B cell (primary cell): ENCODE measurements at regions not wholly inside any gene's neighbourhood (a gene's known extent, or its start where the extent isn't known, plus 50 kb on each side); places are given as distances from the start of the nearest gene placed in this dataset.

ENCODE experiments used
- ATAC-seq: fragments of 200-7000 bp; cut with Tn5 transposase; one replicate; pipeline ENCODE4 v1.10.0; 2021; ENCODE audit warnings: low read depth, mild to moderate bottlenecking, moderate number of reproducible peaks, moderate library complexity
- CTCF ChIA-PET: fragments of 350-600 bp; sonication (Branson Sonifier 250); formaldehyde crosslinking; loops from one replicate; lab custom pipeline; 2021; ENCODE audit warnings: antibody characterized with exemption, inconsistent platforms; lab: Charles Lee
- POLR2A ChIA-PET: fragments of 350-600 bp; sonication (Branson Sonifier 250); formaldehyde crosslinking; loops from one replicate; lab custom pipeline; 2021; ENCODE audit warnings: antibody characterized with exemption; lab: Charles Lee
- DNase-seq: peaks from one replicate; pipeline ENCODE4 v3.0.0; 2013
- H2AFZ ChIP-seq: 2 replicates; pipeline ENCODE4 v1.6.1; 2012; ENCODE audit warnings: mild to moderate bottlenecking, low read depth, low read length; ENCODE audit not compliant: insufficient read depth, poor library complexity, severe bottlenecking
- H3K27ac ChIP-seq, 2 donors: 1 replicate in 1 of 2; 2 replicates in 1 of 2; pipeline ENCODE4 v1.5.1; 2012 to 2013; ENCODE audit warnings: low read length in 2 of 2, mild to moderate bottlenecking in 2 of 2, moderate library complexity in 1 of 2
- H3K27me3 ChIP-seq, 4 experiments: fragments of 200-600 bp in 1 of 4; sonication (generic) in 1 of 4; replicated peaks in 1 of 4; 1 replicate in 2 of 4; 2 replicates in 2 of 4; pipeline versions ENCODE4 v1.6.1 to v1.7.0; 2013 to 2016; ENCODE audit warnings: low read length in 3 of 4, mild to moderate bottlenecking in 2 of 4, mixed read lengths in 1 of 4, moderate library complexity in 1 of 4; ENCODE audit not compliant: insufficient read depth in 4 of 4, control insufficient read depth in 3 of 4; ENCODE audit errors: control extremely low read depth in 1 of 4
- H3K36me3 ChIP-seq, 2 experiments: replicated peaks in 1 of 2; 1 replicate in 1 of 2; 2 replicates in 1 of 2; pipeline versions ENCODE4 v1.6.1 to v1.7.1; 2013; ENCODE audit warnings: low read length in 1 of 2; ENCODE audit not compliant: insufficient read depth in 2 of 2, control insufficient read depth in 1 of 2; ENCODE audit errors: control extremely low read depth in 1 of 2, extremely low read depth in 1 of 2
- H3K4me1 ChIP-seq, 2 donors: fragments of 200-600 bp in 1 of 2; sonication (generic) in 1 of 2; 1 replicate in 1 of 2; 2 replicates in 1 of 2; pipeline versions ENCODE4 v1.5.1 to v1.6.1; 2013 to 2017; ENCODE audit warnings: low read length in 2 of 2; ENCODE audit not compliant: control insufficient read depth in 2 of 2, insufficient read depth in 2 of 2
- H3K4me2 ChIP-seq: replicated peaks from 2 replicates; pipeline ENCODE3; 2012; ENCODE audit warnings: mild to moderate bottlenecking, low read depth, low read length; ENCODE audit not compliant: poor library complexity, severe bottlenecking
- H3K4me3 ChIP-seq, 5 experiments: fragments of 200-600 bp in 1 of 5; sonication (generic) in 1 of 5; 1 replicate in 3 of 5; 2 replicates in 2 of 5; pipeline versions ENCODE4 v1.5.1 to v1.7.0; 2011 to 2016; ENCODE audit warnings: low read length in 4 of 5, mild to moderate bottlenecking in 4 of 5, low read depth in 2 of 5, control low read depth in 1 of 5, moderate library complexity in 1 of 5; ENCODE audit not compliant: insufficient read depth in 1 of 5; ENCODE audit errors: control extremely low read depth in 1 of 5, extremely low read depth in 1 of 5
- H3K79me2 ChIP-seq: fragments of 200-600 bp; sonication (generic); one replicate; pipeline ENCODE4 v1.6.0; 2016; ENCODE audit warnings: low read length; ENCODE audit not compliant: control insufficient read depth, insufficient read depth
- H3K9ac ChIP-seq: fragments of 200-600 bp; sonication (generic); 2 replicates; pipeline ENCODE4 v1.6.1; 2017; ENCODE audit warnings: mild to moderate bottlenecking, low read length, moderate library complexity
- H3K9me3 ChIP-seq, 3 donors: one replicate each; pipeline versions ENCODE4 v1.6.1 to v1.7.1; 2013; ENCODE audit warnings: low read length in 2 of 3; ENCODE audit not compliant: control insufficient read depth in 2 of 3, insufficient read depth in 1 of 3; ENCODE audit errors: control extremely low read depth in 1 of 3
- H4K20me1 ChIP-seq: 2 replicates; pipeline ENCODE4 v1.6.0; 2012; ENCODE audit warnings: mild to moderate bottlenecking, low read length; ENCODE audit not compliant: insufficient read depth, control insufficient read depth, poor library complexity, severe bottlenecking
- H3K27ac Mint-ChIP-seq: one replicate; pipeline ENCODE4 v1.8.0; 2021; ENCODE audit warnings: mixed read lengths
- H3K27me3 Mint-ChIP-seq: one replicate; pipeline ENCODE4 v1.8.0; 2021; ENCODE audit warnings: mixed read lengths
- H3K4me1 Mint-ChIP-seq: one replicate; pipeline ENCODE4 v1.8.0; 2021; ENCODE audit warnings: mixed read lengths
- H3K4me3 Mint-ChIP-seq: one replicate; pipeline ENCODE4 v1.8.0; 2021; ENCODE audit warnings: mixed read lengths
- H3K9me3 Mint-ChIP-seq: one replicate; pipeline ENCODE4 v1.8.0; 2022; ENCODE audit warnings: mixed read lengths; ENCODE audit not compliant: insufficient read depth
- EZH2 ChIP-seq: IDR thresholded peaks from 2 replicates; pipeline ENCODE4 v1.6.1; 2012; ENCODE audit warnings: borderline replicate concordance, low read depth, mild to moderate bottlenecking, moderate library complexity, low read length; ENCODE audit not compliant: insufficient read depth, poor library complexity, severe bottlenecking
- WGBS: methylation state at CpG from one replicate; pipeline ENCODE4 v1.1.5; 2013; ENCODE audit warnings: missing lambda C conversion rate; ENCODE audit not compliant: insufficient coverage; 5-methylcytosine and 5-hydroxymethylcytosine counted together
- intact Hi-C: fragments of 100-400 bp; cut with micrococcal nuclease; formaldehyde crosslinking; loops from one replicate; pipeline ENCODE4 v1.10.0; 2022
- TF ChIP-seq, protein P1 (sequence below): fragments of 200-600 bp; IDR thresholded peaks from one replicate; pipeline ENCODE4 v1.8.0; 2022; ENCODE audit warnings: antibody characterized with exemption, mild to moderate bottlenecking

DNA sequence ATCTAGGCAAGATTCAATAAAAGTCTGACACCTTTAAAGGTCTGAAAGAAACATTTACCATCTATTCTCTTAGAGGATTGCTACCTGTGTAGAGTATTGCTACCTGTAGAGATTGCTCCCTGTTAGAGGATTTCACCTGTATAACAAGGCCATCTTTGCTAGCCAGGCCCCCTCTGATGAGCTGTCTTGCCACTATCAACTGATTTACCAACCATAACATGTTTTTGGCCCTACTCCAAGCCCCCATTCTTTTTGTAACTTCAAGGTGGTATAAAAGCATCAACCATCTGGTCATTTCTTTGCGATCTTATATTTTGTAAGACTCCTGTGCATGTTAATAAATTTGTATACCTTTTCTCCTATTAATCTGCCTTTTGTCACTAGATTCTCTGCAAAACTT, 424.7 kb upstream of the CAMK1G start:
- no peaks in the 10 kb centered on the region for H3K4me1 ChIP-seq
- H3K9me3 ChIP-seq: no peaks in the 10 kb centered on the region
- Mint-ChIP-seq H3K9me3 (no peaks in the 10 kb centered on the region), H3K4me3 (no peak overlapping the region), H3K4me1 (no peaks in the 10 kb centered on the region), H3K27me3 (no peaks in the 10 kb centered on the region), H3K27ac (no peak overlapping the region)
- H3K79me2 ChIP-seq: no peaks in the 10 kb centered on the region
- no peak overlapping the region for H2AFZ ChIP-seq
- TF ChIP-seq, protein P1, sequence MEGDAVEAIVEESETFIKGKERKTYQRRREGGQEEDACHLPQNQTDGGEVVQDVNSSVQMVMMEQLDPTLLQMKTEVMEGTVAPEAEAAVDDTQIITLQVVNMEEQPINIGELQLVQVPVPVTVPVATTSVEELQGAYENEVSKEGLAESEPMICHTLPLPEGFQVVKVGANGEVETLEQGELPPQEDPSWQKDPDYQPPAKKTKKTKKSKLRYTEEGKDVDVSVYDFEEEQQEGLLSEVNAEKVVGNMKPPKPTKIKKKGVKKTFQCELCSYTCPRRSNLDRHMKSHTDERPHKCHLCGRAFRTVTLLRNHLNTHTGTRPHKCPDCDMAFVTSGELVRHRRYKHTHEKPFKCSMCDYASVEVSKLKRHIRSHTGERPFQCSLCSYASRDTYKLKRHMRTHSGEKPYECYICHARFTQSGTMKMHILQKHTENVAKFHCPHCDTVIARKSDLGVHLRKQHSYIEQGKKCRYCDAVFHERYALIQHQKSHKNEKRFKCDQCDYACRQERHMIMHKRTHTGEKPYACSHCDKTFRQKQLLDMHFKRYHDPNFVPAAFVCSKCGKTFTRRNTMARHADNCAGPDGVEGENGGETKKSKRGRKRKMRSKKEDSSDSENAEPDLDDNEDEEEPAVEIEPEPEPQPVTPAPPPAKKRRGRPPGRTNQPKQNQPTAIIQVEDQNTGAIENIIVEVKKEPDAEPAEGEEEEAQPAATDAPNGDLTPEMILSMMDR: no peak
- TF ChIP-seq EZH2: no peak
- ATAC-seq: no peak
- intact Hi-C loops: no loop called here
- H3K4me3 ChIP-seq: no peak overlapping the region
- H3K9ac ChIP-seq: no peak overlapping the region
- ChIA-PET CTCF (no interaction called here), POLR2A (no interaction called here)
- DNase-seq: no peak
- no peak overlapping the region for H3K27ac ChIP-seq
- no peaks in the 10 kb centered on the region for H3K27me3 ChIP-seq
- H4K20me1 ChIP-seq: no peaks in the 10 kb centered on the region
- no peaks in the 10 kb centered on the region for H3K36me3 ChIP-seq
- no CpG with 5 or more reads among the region's 1 CpG for WGBS
- no peak overlapping the region for H3K4me2 ChIP-seq

DNA sequence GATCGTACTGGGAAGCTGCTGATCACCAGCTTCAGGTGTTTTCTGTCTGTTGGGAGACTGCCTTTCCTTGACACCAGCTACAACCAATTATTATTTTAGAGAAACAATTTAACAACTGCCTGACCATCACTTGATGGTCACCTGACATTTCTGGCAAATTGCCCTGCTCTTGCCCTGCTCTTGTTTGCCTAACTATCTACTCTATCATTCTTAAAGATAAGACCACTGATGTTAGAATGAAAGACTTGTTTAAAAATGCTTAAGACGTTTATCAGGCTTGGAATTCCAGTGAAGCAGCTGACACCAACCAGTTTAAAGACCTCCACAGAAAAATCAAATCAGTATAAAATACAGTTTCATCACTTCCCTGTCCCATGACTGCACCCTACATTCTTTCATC, 423.3 kb upstream of the CAMK1G start:
- Mint-ChIP-seq H3K4me1 (no peaks in the 10 kb centered on the region), H3K9me3 (no peaks in the 10 kb centered on the region), H3K4me3 (no peak overlapping the region), H3K27ac (no peak overlapping the region), H3K27me3 (no peaks in the 10 kb centered on the region)
- Histone ChIP-seq H3K36me3 (no peaks in the 10 kb centered on the region), H3K27me3 (no peaks in the 10 kb centered on the region), H3K27ac (no peak overlapping the region), H3K9me3 (no peaks in the 10 kb centered on the region), H3K4me2 (no peak overlapping the region), H3K79me2 (no peaks in the 10 kb centered on the region), H4K20me1 (no peaks in the 10 kb centered on the region), H3K4me1 (no peaks in the 10 kb centered on the region), H3K4me3 (no peak overlapping the region), H3K9ac (no peak overlapping the region), H2AFZ (no peak overlapping the region)
- whole genome bisulfite sequencing: 75% methylated on average over 1 of the region's 2 CpGs
- ATAC-seq (no peak), DNase-seq (no peak)
- CTCF ChIA-PET: no interaction called here
- TF ChIP-seq, protein P1: no peak
- no peak for TF ChIP-seq EZH2
- intact Hi-C loops: no loop called here
- POLR2A ChIA-PET: no interaction called here
